GM15510 (cell line): ENCODE measurements at regions not wholly inside any gene's neighbourhood (a gene's known extent, or its start where the extent isn't known, plus 50 kb on each side); places are given as distances from the start of the nearest gene placed in this dataset.

Experiments used
- POLR2A ChIP-seq: IDR thresholded peaks from 3 replicates; pipeline ENCODE4 v1.6.1; 2011; ENCODE audit warnings: borderline replicate concordance; ENCODE audit not compliant: insufficient read length; ENCODE audit errors: extremely low read depth

- TF ChIP-seq POLR2A: no peak
Measured at GRCh38 chr4:13956947-13957346, 329.4 kb upstream of the BOD1L1 start.

GRCh38 chr4:13957871-13958270, 330.3 kb upstream of the BOD1L1 start:
- TF ChIP-seq POLR2A: no peak

GRCh38 chr4:13963601-13964000, 336.1 kb upstream of the BOD1L1 start:
- no peak for TF ChIP-seq POLR2A

- TF ChIP-seq POLR2A: no peak
Measured at GRCh38 chr4:13966231-13967195, 339.0 kb upstream of the BOD1L1 start.

GRCh38 chr4:13968723-13969122, 341.2 kb upstream of the BOD1L1 start:
- TF ChIP-seq POLR2A: no peak

- no peak for TF ChIP-seq POLR2A
Measured at GRCh38 chr4:13970349-13970748, 342.8 kb upstream of the BOD1L1 start.

GRCh38 chr4:13977746-13978145, 350.2 kb upstream of the BOD1L1 start:
- TF ChIP-seq POLR2A: no peak

GRCh38 chr4:13980317-13981310, 353.1 kb upstream of the BOD1L1 start:
- TF ChIP-seq POLR2A: no peak

- no peak for TF ChIP-seq POLR2A
Measured at GRCh38 chr4:13981499-13981898, 354.0 kb upstream of the BOD1L1 start.

GRCh38 chr4:13982010-13982409, 354.5 kb upstream of the BOD1L1 start:
- no peak for TF ChIP-seq POLR2A

GRCh38 chr4:13983189-13983790, 355.8 kb upstream of the BOD1L1 start:
- no peak for TF ChIP-seq POLR2A

- no peak for TF ChIP-seq POLR2A
Measured at GRCh38 chr4:13984991-13985800, 357.7 kb upstream of the BOD1L1 start.

- TF ChIP-seq POLR2A: no peak
Measured at GRCh38 chr4:13985837-13986236, 358.3 kb upstream of the BOD1L1 start.

GRCh38 chr4:13986548-13986947, 359.0 kb upstream of the BOD1L1 start:
- TF ChIP-seq POLR2A: no peak
